GM18498 (cell line): ENCODE measurements at regions not wholly inside any gene's neighbourhood (a gene's known extent, or its start where the extent isn't known, plus 50 kb on each side); places are given as distances from the start of the nearest gene placed in this dataset.
"Not testable (repeated sequence)": the region's sequence is repeated elsewhere in the genome, so short reads cannot be mapped to it uniquely, and the experiment has no call there.

Experiments
- ATAC-seq: cut with Tn5 transposase; IDR thresholded peaks from one replicate; pipeline ENCODE4 v1.9.1; 2021; ENCODE audit warnings: mild to moderate bottlenecking, moderate library complexity; ENCODE audit not compliant: unreplicated experiment

DNA sequence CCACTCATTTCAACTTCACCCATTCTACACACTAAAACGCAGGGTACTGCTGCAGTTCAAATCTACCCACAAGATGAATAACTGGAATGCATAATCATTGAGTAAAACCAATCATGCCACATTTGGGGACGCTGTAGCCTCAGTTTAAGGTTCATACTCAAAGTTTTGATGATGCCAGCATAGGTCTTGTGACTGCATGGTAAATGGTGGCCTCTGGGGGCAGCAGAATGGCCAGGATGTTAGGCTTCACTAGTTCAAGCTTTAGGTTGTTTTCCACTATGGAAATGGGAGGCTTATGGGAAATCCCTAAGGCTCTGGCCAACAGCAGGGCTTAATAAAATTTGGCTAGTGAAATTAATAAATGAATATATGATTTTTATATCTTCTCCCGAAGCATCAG lies 104.3 kb upstream of the TSC22D2 start:
- no peak for ATAC-seq

DNA sequence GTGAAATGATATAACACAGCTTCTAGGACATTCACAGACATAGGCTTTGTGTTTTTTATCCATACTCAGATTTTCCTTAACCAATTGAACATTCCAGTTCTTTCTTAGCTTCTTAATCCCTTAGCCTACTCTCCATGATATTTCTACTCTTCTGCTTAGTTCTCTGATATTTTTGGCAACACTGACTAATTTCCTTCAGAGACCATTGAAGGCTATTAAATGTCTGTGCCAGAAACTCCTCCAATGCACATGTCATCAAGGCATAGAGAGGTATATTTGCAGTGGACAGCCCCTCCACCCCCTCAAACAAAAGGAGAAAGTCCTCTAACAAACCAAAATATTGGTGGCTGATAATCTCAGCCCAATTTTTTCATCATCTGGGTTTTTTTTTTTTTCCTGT lies 105.9 kb upstream of the TSC22D2 start:
- ATAC-seq: no peak

DNA sequence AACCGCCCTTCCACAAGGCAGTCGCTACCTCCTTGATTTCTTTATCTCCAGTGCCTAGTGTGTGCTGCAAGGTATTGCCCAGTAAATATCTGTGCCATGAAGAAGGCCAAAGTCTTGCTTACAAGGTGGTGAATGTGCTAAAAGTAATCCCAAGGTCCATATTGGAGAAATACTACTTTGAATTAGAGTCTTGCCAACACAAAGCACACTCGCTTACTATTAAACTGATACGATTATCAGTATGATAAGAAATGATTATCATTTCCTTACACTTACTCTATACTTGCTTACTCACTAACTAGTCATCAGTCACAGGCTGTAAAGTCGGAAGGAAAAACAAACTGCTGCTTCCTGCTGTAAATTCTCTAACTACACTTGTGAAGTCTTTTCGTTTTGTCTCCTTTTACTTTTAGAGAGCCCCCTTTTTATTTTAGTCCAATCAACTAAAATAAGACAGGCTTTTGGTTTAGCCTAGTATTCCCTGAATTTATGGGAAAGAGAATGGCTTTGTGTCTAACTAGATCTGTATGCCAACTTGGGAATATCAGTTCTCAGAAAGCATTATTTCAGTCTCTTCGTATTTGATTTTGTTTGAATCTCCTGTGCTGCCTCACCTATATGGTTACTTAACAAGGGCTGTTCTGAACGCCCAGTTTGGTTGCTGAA lies 107.1 kb upstream of the TSC22D2 start:
- no peak for ATAC-seq

DNA sequence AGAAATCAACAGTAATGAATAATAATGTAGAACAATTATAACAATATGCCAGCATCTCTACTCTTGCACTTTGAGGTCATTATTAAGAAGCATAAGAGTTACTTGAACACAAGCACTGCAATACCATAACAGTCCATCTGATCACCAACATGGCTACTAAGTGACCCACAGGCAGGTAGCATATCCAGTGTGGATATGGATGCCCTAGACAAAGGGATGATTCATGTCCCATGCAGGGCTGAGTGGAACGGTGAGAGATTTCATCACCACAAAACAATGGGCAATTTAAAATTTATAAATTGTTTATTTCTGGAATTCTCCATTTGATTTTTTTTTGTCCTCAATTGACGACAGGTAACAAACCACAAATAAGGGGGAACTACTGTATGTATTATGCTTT lies 107.7 kb upstream of the TSC22D2 start:
- no peak for ATAC-seq

DNA sequence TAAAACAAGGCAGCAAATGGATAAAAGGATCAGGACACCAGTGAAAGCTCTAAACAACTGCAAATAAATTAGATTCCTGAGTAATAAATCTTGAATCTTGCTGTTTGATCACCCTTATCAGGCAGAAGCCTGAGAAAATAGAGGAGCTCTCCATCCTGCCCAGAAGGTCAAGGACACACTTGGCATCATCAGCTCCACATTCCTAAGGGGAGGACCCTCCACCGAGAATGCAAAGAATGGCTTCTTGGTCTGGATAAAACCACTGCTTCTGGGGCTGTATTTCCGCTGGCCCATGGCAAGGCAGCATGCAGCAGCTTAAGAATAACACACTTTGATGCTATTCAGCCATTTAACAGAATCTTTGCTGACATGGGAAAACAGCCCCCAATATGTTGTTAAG lies 108.9 kb upstream of the TSC22D2 start:
- no peak for ATAC-seq

DNA sequence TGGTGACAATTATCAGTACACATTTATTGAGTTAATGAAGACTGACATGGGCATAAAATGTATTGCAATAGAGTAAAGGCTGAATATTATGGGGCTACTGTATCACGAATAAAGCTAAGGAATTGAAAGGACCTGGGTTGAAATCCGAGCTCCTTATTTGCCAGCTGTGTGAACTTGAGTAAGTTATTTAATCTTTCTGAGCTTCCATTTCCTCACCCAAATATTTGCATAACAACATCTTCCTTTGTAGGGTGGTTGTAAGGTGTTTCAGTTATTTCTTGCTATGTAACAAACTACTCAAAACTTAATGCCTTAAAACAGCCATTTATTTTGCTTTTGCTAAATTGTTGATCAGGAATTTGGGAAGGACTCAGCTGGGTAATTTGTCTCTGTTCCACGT lies 111.1 kb upstream of the TSC22D2 start:
- no peak for ATAC-seq

DNA sequence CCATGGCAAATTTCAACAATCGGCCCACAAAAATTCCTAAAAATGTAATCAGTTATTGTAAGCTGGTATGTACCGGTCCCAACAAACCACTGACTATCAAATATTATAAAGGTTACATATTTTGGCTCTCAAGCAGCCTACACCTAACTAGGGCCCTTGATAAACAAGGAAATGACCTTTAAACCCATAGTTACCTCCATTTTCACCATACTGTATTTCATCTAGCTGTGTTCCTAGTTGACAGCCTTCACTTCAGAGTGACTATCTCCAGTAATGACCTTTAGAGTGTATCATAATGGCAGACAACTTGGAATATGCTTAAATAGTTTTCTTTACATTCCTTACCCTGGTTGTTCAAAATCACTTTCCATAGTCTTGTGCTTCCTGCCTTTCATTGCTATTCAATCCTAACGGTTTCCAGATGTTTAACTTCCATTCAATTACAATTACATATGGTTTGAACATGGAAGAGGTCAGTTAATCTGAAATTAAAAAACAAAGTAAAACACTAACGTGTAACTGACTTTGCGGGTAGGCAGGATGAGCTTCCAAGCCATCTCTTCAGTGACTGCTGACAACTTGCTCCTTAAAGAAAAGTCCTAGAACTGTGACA lies 111.9 kb upstream of the TSC22D2 start:
- ATAC-seq: no peak

DNA sequence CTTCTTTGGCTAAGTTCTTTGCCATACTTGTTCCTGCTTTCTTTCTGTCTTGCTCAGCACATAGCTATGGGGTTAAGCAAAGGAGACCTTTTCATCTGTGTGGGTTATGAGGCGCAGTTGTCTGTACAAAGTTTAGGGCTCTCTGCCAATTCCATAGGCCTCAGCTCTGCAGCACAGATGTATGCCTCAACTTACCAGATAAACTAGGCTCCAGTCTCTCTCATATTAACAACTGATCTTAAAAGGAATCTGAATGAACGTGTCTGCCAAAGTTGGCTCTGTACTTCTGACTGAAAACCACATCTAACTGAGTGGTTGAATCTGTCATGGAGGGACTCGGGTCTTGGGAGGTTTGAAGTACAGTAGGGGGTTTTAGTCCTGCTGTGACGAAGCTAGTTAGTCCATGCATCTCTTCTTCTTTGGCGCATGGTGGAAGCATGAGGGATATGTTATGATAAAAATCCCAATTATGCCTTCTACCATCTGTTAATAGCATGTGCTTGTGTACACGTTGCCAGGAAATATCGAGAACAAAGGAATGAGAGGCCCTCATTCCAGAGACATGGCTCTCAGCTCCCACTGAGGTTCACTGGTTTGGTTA lies 114.6 kb upstream of the TSC22D2 start:
- no peak for ATAC-seq

DNA sequence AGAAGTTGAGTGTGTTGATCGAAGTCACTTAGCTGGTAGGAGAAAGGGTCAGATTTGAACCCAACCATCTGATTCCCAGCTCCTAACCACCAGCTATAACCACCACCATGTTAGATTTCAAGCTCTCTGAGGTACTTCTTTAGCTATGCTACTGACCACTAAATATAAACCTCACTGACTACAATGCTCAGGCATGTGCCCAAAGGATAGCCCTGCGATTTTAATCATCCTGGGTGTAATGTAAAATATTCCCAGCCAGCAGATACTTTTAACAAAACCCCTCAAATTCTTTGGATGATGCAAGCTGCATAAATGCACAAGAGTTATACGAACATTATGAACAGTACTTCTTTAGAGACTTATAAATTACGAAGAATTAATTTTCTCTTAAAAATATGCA lies 115.2 kb upstream of the TSC22D2 start:
- ATAC-seq: no peak

DNA sequence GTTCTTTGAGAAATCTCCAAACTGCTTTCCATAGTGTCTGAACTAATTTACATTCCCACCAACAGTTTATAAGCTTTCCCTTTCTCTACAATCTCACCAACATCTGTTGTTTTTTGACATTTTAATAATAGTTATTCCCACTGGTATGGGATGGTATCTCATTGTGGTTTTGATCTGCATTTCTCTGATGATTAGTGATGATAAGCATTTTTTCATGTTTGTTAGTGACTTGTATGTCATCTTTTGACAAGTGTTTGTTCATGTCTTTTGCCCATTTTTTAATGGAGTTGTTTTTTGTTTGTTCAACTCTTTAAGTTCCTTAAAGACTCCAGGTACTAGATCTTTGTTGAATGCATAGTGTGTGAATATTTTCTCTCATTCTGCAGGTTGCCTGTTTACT lies 116.6 kb upstream of the TSC22D2 start:
- ATAC-seq: no peak

DNA sequence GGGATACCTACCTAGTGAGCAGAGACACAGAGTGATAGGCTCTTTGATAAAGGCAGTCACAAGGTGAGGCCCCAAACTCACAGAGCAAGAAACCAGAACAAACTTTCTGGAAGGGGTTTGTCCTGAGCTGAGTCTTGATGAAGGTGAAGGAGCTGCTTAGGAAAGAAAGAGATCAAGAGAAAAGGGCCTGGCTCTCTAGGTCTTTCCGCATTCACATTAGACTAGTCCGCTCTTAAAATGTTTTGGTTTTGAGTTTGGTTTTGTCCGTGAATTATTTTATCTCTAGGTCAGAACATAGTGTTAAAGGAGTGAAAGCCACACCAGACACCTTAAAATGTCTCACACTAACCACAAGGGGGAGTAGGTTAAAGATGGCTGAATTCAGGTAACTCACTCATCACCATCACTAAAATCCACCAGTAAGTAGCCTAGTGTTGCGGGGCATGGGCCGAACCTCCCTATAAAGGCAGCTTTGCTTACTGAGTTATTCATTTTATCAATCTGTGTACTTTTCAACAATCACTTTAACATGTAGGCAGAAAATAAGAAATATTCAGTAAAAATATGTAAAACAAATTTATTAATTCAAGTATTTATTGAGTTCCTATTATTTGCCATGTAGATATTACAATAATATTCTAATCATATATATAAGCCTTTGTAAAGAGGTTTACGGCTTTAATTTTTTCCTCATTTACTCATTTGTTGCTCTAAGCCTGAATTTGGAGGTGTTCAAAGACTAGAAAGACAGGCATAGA lies 121.5 kb upstream of the TSC22D2 start:
- ATAC-seq: peak; percentile 81

DNA sequence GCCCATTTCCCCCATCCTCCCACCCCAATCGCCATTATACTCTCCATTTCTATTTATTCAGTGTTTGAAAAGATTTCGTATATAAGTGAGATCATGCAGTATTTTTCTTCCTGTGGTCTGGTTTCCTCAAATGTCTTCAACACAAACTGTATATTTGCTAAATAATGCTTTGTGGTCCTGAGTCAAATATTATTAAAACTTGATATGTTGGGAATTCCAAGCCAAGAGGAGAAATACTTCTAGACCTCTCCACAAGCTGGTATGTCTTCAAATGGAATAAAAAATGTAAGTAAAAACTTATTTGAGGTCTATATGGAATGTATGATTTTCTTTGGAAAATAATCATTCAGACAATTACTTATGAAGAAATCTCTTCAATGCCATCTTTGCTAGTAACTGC lies 122.5 kb upstream of the TSC22D2 start:
- ATAC-seq: no peak

DNA sequence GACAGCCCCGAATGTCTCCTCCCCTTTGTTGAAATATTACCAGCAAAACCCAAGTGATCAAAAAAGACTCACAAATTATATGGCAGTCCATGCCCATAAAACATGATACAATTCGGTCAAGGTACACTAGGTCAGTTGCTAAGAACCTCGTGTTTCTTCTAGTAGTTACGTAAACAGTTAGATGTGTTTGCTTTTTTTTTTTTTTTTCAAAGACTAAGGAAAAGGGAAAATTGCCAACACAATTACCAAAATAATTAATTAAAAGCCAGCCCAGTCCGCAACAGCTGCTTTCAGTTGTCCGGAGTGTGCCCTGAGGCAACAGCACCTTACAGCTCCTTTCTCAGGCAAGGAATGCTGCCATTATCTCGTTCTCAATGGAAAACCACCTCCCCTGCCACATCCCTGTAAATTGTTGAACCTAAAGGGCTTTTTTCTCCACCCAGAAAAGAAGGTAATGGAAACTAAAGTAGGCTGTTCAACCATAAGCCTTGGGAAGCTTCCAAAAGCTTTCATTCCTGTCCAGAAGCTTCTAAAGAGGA lies 129.2 kb upstream of the TSC22D2 start:
- ATAC-seq: no peak

DNA sequence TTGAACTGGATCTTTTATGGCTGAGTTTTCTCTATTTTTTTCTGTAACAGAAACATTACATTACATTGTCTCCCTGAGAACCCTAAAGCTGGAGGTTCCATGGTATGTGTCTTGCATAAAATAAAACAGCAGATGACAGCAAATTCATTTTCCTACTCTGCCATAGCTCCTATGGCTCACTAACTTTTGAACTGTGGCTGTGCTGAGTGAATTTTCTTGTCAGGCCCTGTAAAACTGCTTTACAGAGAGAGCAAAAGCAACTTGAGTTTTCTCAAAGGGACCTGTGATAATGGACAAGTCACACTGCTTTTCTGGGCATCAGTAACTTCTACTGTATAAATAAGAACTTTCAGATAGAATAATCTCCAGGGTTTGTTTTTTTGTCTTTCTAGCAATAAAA lies 129.9 kb upstream of the TSC22D2 start:
- ATAC-seq: no peak

DNA sequence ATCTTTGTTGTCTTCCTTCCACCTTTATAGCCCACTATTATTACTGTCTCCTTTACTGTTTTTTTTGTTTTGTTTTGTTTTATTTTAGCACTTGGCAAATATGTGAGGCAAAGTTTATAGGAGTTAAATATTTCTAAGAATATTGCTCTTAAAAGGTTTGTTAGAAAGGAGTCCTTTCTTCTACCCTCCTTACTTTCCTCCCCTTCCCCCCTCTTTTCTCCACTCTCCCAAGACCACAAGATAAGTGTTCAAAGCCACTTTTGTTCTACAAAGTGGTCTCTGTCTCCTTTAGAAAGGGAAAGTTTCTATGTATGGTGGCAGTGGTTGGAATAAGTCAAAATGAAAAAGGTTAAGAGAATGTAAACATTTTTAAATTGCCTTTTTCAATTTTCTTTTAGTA lies 130.7 kb upstream of the TSC22D2 start:
- ATAC-seq: no peak

DNA sequence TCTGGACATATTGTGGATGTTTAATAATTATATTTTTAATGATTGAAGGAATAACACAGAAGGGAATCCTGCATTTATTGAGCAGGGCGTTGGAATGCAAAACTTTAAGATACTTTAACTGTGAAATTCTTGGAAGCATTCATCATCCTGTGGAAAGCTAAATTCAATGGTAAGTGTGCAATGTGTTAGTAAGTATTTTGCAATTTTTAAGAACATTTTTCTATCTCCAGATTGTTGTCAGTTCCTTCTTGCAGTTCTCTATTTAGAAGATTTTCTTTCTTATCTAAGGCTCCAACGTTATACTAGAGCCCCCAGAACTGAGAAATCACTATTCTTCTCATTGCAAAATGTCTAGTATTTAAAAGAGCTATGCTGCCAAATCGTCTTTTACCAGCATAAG lies 132.2 kb upstream of the TSC22D2 start:
- no peak for ATAC-seq

DNA sequence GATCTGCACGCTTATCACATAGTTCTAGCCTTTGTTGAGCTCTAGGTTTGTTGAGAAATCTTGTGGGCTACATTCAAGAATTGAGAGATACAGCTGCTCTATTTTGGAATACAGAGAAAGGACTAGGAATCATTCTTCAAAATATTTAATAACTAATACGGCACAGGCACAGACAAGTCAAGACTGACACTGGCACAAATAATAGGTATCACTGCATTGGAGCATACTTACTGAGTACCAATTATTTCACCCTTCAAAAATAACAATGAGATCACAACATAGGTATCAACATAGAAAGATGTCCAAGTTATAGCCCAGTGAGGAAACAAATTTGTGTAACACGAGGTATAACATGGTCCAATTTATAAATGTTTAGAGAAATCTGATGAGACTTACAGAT lies 133.7 kb upstream of the TSC22D2 start:
- no peak for ATAC-seq

DNA sequence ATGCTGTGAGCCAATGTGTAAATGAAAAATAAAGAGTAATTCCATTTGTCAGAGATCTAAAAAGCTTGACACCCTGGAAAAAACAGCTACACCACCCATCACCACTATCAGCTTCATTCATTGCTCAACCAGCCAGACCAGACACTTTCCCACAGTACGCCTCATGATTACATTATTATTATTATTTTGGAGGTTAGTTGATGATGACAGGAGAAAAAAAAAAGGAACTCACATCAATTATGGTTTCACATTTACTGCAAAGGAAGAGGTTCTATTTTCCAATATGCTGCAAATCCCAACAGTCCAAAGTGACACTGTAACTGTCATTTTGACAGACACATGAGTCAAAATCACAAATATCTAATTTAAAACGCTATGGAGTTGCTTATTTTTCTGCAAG lies 134.7 kb upstream of the TSC22D2 start:
- no peak for ATAC-seq

DNA sequence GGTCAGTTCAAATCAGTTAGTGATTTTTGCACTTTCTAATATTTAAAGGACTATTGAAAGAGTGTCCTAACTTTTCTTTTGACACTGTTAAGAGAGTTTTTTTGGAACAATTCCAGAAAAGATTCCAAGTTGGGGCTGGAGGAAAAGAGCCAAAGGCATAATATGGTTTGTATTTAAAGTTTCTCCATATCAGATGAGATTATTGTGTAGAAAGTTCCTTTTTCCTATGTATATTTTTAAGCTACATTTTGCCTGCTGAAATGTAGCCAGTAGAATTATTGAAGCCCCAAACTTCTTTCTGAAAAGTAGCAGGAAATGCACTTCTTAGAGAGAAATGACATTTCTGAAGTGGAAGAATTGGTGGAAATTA lies 136.5 kb upstream of the TSC22D2 start:
- no peak for ATAC-seq

DNA sequence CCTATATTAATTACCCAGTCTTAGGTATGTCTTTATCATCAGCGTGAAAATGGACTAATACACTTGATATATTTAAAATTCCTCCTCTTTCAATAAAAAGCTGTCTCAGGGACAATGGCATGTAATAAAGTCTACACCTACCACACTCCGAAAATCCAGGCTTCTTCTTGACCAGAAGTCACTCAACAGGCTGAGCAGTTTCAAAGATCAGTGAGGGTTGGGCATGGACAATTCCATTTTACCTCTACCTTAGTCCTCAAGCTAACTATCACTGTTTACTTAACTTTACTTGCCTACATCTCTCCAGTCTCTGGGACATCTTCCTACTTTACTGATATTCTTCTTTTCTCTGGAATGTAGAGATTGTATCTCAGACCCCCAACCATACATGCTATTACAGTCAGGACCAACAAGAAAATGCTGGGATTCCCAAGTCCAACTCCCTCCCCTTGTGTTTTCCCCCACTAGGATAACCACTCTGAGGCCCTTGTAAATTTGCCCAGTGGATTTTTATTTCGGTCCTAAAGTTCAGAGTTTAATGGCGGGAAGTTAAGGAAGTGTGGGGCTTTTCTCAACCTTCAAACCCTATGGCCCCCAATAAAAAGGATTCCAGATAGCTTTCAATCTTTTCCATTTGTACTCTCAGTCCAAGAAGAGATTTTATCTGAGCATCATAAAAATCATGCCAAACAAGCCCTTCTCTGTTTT lies 137.1 kb upstream of the TSC22D2 start:
- ATAC-seq: no peak

DNA sequence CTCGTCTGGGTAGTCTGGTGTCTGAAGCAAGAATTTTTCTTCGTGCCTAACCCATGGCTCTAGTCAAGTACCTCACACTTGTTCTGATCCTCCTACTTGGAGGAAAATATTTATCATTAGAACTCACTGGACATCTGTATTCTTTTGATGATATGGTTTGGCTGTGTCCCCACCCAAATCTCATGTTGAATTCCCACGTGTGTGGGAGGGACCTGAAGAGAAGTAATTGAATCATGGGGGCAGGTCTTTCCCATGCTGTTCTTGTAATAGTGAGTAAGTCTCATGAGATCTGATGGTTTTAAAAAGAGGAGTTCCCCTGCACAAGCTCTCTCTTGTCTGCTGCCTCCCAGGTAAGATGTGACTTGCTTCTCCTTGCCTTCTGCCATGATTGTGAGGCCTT lies 137.7 kb upstream of the TSC22D2 start:
- ATAC-seq: not testable (repeated sequence)
